ENCODE measurements at regions not wholly inside any gene's neighbourhood (a gene's known extent, or its start where the extent isn't known, plus 50 kb on each side); places are given as distances from the start of the nearest gene placed in this dataset.
"Not testable (repeated sequence)": the region's sequence is repeated elsewhere in the genome, so short reads cannot be mapped to it uniquely, and the experiment has no call there.

DNA sequence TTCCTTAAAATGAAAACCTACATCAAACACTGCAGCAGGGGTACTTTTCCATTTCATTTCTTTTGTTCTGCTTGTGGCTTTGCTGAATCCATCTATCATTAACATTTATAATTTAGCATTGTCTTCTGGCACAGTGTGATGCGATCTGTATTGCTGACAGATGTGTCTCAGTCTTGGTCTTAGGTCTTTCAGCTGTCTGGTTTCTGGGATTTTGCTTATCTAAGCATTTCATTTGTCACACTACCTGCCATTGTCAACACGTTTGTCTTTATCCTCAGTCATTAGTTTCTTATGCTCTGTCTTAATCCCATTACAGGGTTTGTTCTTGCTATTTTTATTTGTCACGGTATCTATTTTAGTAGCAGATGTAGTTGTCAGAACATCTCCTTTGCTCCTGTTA is 303.1 kb downstream of the IZUMO3 start:
- TF ChIP-seq, protein P1, sequence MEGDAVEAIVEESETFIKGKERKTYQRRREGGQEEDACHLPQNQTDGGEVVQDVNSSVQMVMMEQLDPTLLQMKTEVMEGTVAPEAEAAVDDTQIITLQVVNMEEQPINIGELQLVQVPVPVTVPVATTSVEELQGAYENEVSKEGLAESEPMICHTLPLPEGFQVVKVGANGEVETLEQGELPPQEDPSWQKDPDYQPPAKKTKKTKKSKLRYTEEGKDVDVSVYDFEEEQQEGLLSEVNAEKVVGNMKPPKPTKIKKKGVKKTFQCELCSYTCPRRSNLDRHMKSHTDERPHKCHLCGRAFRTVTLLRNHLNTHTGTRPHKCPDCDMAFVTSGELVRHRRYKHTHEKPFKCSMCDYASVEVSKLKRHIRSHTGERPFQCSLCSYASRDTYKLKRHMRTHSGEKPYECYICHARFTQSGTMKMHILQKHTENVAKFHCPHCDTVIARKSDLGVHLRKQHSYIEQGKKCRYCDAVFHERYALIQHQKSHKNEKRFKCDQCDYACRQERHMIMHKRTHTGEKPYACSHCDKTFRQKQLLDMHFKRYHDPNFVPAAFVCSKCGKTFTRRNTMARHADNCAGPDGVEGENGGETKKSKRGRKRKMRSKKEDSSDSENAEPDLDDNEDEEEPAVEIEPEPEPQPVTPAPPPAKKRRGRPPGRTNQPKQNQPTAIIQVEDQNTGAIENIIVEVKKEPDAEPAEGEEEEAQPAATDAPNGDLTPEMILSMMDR (conservative IDR thresholded peaks at IDR 0.05; ENCODE audit: control insufficient read depth, insufficient read depth, low read depth, low read length): no peak
- H3K4me3 ChIP-seq (ENCODE audit: control insufficient read depth, low read depth, low read length): no peak overlapping the region
- no peak for DNase-seq (ENCODE audit: low read depth)

DNA sequence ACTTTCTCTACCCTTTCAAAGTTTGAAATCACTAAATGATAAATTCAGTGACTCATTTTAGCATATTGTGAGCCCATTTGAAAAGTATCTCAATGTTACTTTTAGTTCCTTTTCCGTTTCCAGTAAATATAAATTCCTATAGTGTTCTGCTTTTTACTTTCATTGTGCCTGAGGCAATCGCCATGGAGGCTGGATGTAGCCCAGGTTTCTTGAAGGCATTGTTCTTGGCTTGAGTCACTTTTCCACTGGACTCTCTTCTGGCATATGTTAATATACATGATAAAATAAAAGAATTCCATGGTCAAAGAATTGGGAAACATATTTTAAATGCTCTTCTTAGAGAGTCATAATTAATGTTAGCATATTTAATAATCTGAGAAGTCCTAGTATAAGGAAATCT is 327.0 kb downstream of the IZUMO3 start:
- no peak overlapping the region for H3K4me3 ChIP-seq (ENCODE audit: control insufficient read depth, low read depth, low read length)
- DNase-seq (ENCODE audit: low read depth): no peak
- TF ChIP-seq, protein P1 (conservative IDR thresholded peaks at IDR 0.05; ENCODE audit: control insufficient read depth, insufficient read depth, low read depth, low read length): no peak

DNA sequence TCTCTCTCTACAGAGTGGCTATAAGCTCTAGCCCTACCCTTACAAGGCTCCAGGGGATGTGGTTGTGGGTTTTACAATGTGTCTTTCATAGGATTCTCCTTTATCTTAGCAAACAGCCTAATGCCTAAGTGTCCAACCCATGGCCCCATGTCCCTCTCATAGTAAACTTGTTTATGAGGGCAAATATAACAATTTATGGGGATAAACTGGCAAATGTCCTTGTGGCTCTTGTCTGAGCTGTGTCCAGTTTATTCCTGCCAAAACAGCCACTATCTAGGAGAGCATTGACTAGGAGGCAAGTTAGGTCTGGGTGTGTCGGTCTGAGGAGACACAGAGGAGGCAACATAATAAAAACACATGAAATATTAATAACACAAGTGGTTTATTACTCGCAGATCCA is 335.1 kb downstream of the IZUMO3 start:
- no peak overlapping the region for H3K4me3 ChIP-seq (ENCODE audit: control insufficient read depth, low read depth, low read length)
- TF ChIP-seq, protein P1 (conservative IDR thresholded peaks at IDR 0.05; ENCODE audit: control insufficient read depth, insufficient read depth, low read depth, low read length): no peak
- DNase-seq (ENCODE audit: low read depth): no peak

DNA sequence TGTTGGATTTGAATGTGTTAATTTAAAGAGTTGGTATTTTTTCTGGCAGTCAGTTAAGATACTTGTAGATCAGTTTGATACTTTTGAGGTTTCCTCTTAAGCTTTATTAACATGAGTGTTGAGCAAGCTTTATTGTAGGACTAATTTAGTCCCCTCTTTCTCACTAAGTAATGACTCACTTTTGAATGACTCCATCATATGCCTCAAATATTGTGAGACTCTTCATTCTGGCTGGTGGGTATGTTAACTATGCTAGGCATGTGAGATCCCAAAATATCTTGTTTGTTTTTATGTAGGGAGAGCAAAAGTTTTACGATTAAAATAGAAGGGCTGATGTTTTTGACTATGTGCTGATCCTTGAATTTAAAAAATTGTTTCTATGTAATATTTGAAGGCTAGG is 355.7 kb downstream of the IZUMO3 start:
- no peak for DNase-seq (ENCODE audit: low read depth)
- TF ChIP-seq, protein P1 (conservative IDR thresholded peaks at IDR 0.05; ENCODE audit: control insufficient read depth, insufficient read depth, low read depth, low read length): no peak
- H3K4me3 ChIP-seq (ENCODE audit: control insufficient read depth, low read depth, low read length): no peak overlapping the region

DNA sequence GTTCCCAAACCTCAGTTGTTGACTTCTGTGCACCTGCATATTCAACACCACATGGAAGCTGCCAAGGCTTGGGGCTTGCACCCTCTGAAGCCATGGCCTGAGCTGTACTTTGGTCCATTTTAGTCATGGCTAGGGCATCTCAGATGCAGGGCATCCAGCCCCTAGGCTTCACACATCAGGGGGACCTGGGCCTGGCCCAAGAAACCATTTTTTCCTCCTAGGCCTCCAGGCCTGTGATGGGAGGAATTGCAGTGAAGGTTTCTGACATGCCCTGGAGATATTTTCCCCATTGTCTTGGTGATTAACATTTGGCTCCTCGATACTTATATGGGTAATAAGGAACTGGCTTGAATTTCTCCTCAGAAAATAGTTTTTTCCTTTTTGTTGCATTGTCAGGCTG is 354.5 kb upstream of the ELAVL2 start:
- not testable (repeated sequence) for H3K4me3 ChIP-seq (ENCODE audit: control insufficient read depth, low read depth, low read length); DNase-seq (ENCODE audit: low read depth)

DNA sequence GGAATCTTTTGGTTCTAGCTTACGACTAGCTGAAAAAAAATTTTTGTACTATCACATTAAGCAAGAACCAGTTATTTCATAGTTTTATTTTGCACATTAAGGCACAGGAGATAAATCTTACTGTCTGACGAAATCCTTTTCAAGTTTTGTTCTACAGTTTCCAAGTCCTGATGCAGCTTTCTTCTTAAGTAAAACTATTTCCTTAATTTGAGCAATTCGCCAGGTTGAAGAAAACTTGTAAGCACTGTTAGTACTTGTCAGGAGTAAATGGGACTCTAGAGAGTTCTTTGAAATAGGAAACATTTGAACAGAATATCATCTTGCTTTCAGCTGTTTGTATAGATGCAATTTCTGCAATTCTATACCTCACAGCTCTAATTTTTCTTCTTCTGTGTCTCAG is 318.8 kb upstream of the ELAVL2 start:
- DNase-seq (ENCODE audit: low read depth): no peak
- TF ChIP-seq, protein P1 (conservative IDR thresholded peaks at IDR 0.05; ENCODE audit: control insufficient read depth, insufficient read depth, low read depth, low read length): no peak

DNA sequence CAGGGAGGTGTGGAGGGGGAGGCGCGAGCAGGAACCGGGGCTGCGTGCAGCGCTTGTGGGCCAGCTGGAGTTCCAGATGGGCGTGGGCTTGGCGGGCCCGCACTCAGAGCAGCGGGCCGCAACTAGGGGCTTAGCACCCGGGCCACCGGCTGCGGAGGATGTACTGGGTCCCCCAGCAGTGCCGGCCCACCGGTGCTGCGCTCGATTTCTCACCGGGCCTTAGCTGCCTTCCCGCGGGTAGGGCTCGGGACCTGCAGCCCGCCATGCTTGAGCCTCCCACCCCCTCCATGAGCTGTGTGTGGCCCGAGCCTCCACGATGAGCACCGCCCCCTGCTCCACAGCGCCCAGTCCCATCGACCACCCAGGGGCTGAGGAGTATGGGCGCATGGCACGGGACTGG is 309.0 kb upstream of the ELAVL2 start:
- not testable (repeated sequence) for H3K4me3 ChIP-seq (ENCODE audit: control insufficient read depth, low read depth, low read length); DNase-seq (ENCODE audit: low read depth)

More for the DNA sequence above, 318.8 kb upstream of the ELAVL2 start:
- no peak overlapping the region for H3K4me3 ChIP-seq (ENCODE audit: control insufficient read depth, low read depth, low read length)

DNA sequence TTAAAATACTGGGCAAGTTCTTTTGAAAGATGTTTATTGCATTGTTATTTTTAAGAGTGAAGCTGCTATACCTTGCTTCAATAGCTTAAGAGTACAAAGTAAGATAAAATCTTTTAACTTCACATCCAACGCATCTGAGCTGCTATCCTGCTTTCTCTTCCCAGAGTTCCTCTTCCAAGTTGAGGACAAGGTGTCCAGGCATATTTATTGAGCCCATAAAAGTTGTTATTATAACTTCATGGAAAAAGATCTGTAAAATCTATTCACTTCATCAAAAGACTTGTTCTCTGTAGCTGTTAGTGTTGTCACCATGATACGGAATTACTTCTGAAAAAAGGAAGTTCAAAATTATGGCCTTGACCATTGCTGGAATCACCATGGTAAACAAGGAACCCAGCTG is 306.2 kb upstream of the ELAVL2 start:
- no peak for DNase-seq (ENCODE audit: low read depth)
- TF ChIP-seq, protein P1 (conservative IDR thresholded peaks at IDR 0.05; ENCODE audit: control insufficient read depth, insufficient read depth, low read depth, low read length): no peak
- no peak overlapping the region for H3K4me3 ChIP-seq (ENCODE audit: control insufficient read depth, low read depth, low read length)
